Right atrium auricular region (tissue), 2 donors: ENCODE measurements at regions not wholly inside any gene's neighbourhood (a gene's known extent, or its start where the extent isn't known, plus 50 kb on each side); places are given as distances from the start of the nearest gene placed in this dataset.

Experiments used
- DNase-seq: peaks from one replicate; pipeline ENCODE4 v3.0.0-alpha.2; 2019; ENCODE audit warnings: low spot score
- H3K27ac ChIP-seq, 2 donors: fragments of 200-600 bp; sonication (generic); 1 replicate in 1 of 2; 2 replicates in 1 of 2; pipeline ENCODE4 v1.5.1; 2016 to 2019
- H3K27me3 ChIP-seq, 2 donors: fragments of 200-600 bp; sonication (generic); one replicate each; pipeline versions ENCODE4 v1.5.1 to v1.6.0; 2017 to 2019
- H3K36me3 ChIP-seq: fragments of 200-600 bp; sonication (generic); one replicate; pipeline ENCODE4 v1.5.1; 2016
- H3K4me1 ChIP-seq, 2 donors: fragments of 200-600 bp; sonication (generic); one replicate each; pipeline versions ENCODE4 v1.5.1 to v1.6.0; 2017 to 2019
- H3K4me3 ChIP-seq, 2 donors: fragments of 200-600 bp; sonication (generic); 1 replicate in 1 of 2; 2 replicates in 1 of 2; pipeline ENCODE4 v1.5.1; 2017 to 2019; ENCODE audit warnings: mild to moderate bottlenecking in 1 of 2, moderate library complexity in 1 of 2
- H3K9me3 ChIP-seq, 2 donors: fragments of 200-600 bp; sonication (generic); one replicate each; pipeline ENCODE4 v1.5.1; 2019
- CTCF ChIP-seq, 2 donors: fragments of 200-600 bp; sonication (generic); IDR thresholded peaks; one replicate each; pipeline ENCODE4 v1.5.1; 2019; ENCODE audit warnings: antibody characterized with exemption in 2 of 2

- no peaks in the 10 kb centered on the region for H3K27me3 ChIP-seq
- no peak for TF ChIP-seq CTCF (IDR thresholded peaks at IDR 0.05)
- H3K4me1 ChIP-seq, result no peaks in the 10 kb centered on the region
- DNase-seq, result no peak
- no peaks in the 10 kb centered on the region for H3K36me3 ChIP-seq
- no peaks in the 10 kb centered on the region for H3K9me3 ChIP-seq
- no peak overlapping the region for H3K4me3 ChIP-seq
- H3K27ac ChIP-seq, result no peak overlapping the region
These were observed 144.1 kb upstream of the ZNF236 start for GRCh38 chr18:76678248-76678647.

DNA sequence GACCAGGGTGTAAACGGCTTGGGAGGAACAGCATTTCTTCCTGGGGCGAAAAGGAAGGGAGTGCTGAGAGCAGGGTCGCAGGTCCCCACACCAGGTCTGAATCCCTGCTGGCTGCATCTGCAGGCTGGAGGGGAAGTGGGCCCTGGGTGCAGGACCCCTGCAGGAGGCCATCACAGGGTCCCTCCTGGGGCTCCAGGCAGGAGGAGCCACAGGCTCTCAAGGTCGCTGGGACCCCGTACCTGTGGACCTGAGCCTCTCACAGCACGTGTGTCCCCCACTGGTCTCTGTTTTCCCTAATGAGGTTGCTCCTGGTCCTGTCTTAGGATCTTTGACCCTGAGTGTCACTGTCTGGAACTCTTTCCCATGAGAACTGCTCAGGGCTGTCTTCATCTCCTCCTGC, 147.8 kb upstream of the ZNF236 start:
- H3K4me3 ChIP-seq, result no peak overlapping the region
- H3K36me3 ChIP-seq, result no peaks in the 10 kb centered on the region
- H3K4me1 ChIP-seq, result no peaks in the 10 kb centered on the region
- no peaks in the 10 kb centered on the region for H3K27me3 ChIP-seq
- no peak for TF ChIP-seq CTCF (IDR thresholded peaks at IDR 0.05)
- H3K9me3 ChIP-seq, result no peaks in the 10 kb centered on the region
- H3K27ac ChIP-seq, result no peak overlapping the region
- DNase-seq, result no peak

GRCh38 chr18:76673281-76674185, 148.8 kb upstream of the ZNF236 start:
- H3K9me3 ChIP-seq, result no peaks in the 10 kb centered on the region
- no peak overlapping the region for H3K4me3 ChIP-seq
- H3K36me3 ChIP-seq, result no peaks in the 10 kb centered on the region
- TF ChIP-seq CTCF (IDR thresholded peaks at IDR 0.05), result no peak
- H3K4me1 ChIP-seq, result no peaks in the 10 kb centered on the region
- H3K27ac ChIP-seq, result no peak overlapping the region
- no peak for DNase-seq
- no peaks in the 10 kb centered on the region for H3K27me3 ChIP-seq

DNA sequence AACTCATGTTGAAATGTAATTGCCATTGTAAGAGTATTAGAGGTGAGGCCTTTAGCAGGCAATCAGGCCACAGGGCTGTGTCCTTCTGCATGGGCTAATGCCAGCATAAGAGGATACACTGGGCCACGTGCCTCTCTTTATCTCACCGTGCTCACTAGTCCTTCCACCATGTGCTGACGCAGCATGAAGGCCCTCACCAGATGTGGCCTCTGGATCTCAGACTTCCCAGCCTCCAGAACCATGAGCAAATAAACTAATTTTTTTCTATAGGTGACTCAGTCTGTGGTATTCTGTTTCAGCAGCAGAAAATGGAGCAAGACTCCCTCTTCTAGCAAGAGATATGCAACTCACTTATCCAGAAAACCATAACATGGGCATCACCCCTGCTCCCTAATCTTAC, 149.7 kb upstream of the ZNF236 start:
- no peak for DNase-seq
- H3K4me3 ChIP-seq, result no peak overlapping the region
- H3K4me1 ChIP-seq, result no peaks in the 10 kb centered on the region
- no peaks in the 10 kb centered on the region for H3K27me3 ChIP-seq
- no peaks in the 10 kb centered on the region for H3K36me3 ChIP-seq
- TF ChIP-seq CTCF (IDR thresholded peaks at IDR 0.05), result no peak
- H3K9me3 ChIP-seq, result no peaks in the 10 kb centered on the region
- H3K27ac ChIP-seq, result no peak overlapping the region

GRCh38 chr18:76670564-76671288, 151.6 kb upstream of the ZNF236 start:
- no peaks in the 10 kb centered on the region for H3K27me3 ChIP-seq
- TF ChIP-seq CTCF (IDR thresholded peaks at IDR 0.05), result no peak
- no peaks in the 10 kb centered on the region for H3K9me3 ChIP-seq
- no peaks in the 10 kb centered on the region for H3K36me3 ChIP-seq
- no peak overlapping the region for H3K4me3 ChIP-seq
- H3K27ac ChIP-seq, result no peak overlapping the region
- H3K4me1 ChIP-seq, result no peaks in the 10 kb centered on the region
- DNase-seq, result peak; percentile 64
